BJ (cell line): ENCODE measurements at regions not wholly inside any gene's neighbourhood (a gene's known extent, or its start where the extent isn't known, plus 50 kb on each side); places are given as distances from the start of the nearest gene placed in this dataset.

Experiments
- CTCF ChIA-PET: fragments of 350-600 bp; formaldehyde crosslinking; extraction: SDS; loops from one replicate; lab custom pipeline; 2021; ENCODE audit warnings: antibody characterized with exemption, inconsistent platforms; lab: Yijun Ruan, JAX
- POLR2A ChIA-PET: fragments of 300-600 bp; sonication (Branson Sonifier 250); formaldehyde crosslinking; extraction: SDS; loops from one replicate; lab custom pipeline; 2021; ENCODE audit warnings: antibody characterized with exemption; lab: Charles Lee
- DNase-seq: peaks from one replicate; pipeline ENCODE4 v3.0.0-alpha.2; 2011; ENCODE audit warnings: low read depth
- H3K27me3 ChIP-seq: 2 replicates; pipeline ENCODE4 v1.6.0; 2011; ENCODE audit warnings: low read length; ENCODE audit not compliant: control insufficient read depth, insufficient read depth
- H3K36me3 ChIP-seq: 2 replicates; pipeline ENCODE4 v1.5.1; 2011; ENCODE audit warnings: low read length; ENCODE audit not compliant: control insufficient read depth, insufficient read depth
- H3K4me3 ChIP-seq: 2 replicates; pipeline ENCODE4 v1.5.1; 2011; ENCODE audit warnings: low read depth, mild to moderate bottlenecking, control low read depth, low read length
- TF ChIP-seq, protein P1 (sequence below): IDR thresholded peaks from 2 replicates; pipeline ENCODE4 v1.5.1; 2011; ENCODE audit warnings: low read depth, mild to moderate bottlenecking, control low read depth, inconsistent platforms, low read length, moderate library complexity; ENCODE audit not compliant: insufficient read depth

- Histone ChIP-seq H3K27me3 (no peaks in the 10 kb centered on the region), H3K4me3 (no peak overlapping the region), H3K36me3 (no peaks in the 10 kb centered on the region)
- ChIA-PET POLR2A (no interaction called here), CTCF (no interaction called here)
- TF ChIP-seq, protein P1, sequence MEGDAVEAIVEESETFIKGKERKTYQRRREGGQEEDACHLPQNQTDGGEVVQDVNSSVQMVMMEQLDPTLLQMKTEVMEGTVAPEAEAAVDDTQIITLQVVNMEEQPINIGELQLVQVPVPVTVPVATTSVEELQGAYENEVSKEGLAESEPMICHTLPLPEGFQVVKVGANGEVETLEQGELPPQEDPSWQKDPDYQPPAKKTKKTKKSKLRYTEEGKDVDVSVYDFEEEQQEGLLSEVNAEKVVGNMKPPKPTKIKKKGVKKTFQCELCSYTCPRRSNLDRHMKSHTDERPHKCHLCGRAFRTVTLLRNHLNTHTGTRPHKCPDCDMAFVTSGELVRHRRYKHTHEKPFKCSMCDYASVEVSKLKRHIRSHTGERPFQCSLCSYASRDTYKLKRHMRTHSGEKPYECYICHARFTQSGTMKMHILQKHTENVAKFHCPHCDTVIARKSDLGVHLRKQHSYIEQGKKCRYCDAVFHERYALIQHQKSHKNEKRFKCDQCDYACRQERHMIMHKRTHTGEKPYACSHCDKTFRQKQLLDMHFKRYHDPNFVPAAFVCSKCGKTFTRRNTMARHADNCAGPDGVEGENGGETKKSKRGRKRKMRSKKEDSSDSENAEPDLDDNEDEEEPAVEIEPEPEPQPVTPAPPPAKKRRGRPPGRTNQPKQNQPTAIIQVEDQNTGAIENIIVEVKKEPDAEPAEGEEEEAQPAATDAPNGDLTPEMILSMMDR, result no peak
- DNase-seq, result no peak
Measured at GRCh38 chr15:97761110-97761509, 199.4 kb upstream of the ARRDC4 start.

DNA sequence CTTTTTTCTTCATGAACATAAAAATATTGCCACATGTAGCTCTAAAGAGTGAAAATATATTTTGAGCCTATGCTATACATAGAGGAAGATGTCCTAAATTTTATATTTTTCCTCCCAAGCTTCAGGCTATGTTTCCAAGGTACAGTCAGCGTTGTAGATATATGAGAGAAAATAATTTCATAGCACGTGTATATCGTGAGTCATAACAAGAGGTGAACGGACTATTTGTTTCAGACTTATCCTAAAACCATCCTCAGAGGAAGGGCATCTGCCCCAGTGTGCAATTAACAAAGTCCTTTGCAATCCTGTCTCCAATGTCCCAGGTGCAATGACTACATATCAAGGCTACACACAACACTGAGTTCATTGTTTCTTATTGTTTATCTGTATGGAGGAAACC lies 177.3 kb upstream of the ARRDC4 start:
- POLR2A ChIA-PET, result no interaction called here
- Histone ChIP-seq H3K36me3 (no peaks in the 10 kb centered on the region), H3K4me3 (no peak overlapping the region), H3K27me3 (no peaks in the 10 kb centered on the region)
- CTCF ChIA-PET, result interaction anchor here (1.0 kb wide), 1 partner anchor 394 kb away, joined by 3 read pairs; no protein-coding TSS in a partner anchor
- DNase-seq, result no peak
- TF ChIP-seq, protein P1, result no peak

- POLR2A ChIA-PET, result no interaction called here
Measured at GRCh38 chr15:97786741-97787140, 173.8 kb upstream of the ARRDC4 start.

DNA sequence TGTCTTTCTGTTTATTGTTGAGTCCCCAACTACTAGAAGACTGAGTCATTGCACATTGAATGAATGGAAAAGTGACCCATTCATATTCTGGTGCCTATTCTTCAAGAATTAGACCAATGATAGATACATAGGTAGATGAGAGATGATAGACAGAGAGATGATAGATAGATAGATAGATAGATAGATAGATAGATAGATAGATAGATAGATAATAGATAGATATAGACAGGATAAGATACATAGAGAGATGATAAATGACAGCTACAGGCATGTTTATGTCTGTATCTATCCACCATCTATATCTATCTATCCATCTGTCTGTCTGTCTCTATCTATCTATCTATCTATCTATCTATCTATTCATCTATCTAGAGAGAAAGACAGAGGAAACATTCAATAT lies 170.3 kb upstream of the ARRDC4 start:
- Histone ChIP-seq H3K4me3 (no peak overlapping the region), H3K36me3 (no peaks in the 10 kb centered on the region), H3K27me3 (no peaks in the 10 kb centered on the region)
- no peak for DNase-seq
- ChIA-PET POLR2A (no interaction called here), CTCF (no interaction called here)
- TF ChIP-seq, protein P1, result no peak

More at GRCh38 chr15:97786741-97787140, 173.8 kb upstream of the ARRDC4 start:
- CTCF ChIA-PET, result no interaction called here
- Histone ChIP-seq H3K4me3 (no peak overlapping the region), H3K27me3 (no peaks in the 10 kb centered on the region), H3K36me3 (no peaks in the 10 kb centered on the region)
- TF ChIP-seq, protein P1, result no peak
- DNase-seq, result no peak

DNA sequence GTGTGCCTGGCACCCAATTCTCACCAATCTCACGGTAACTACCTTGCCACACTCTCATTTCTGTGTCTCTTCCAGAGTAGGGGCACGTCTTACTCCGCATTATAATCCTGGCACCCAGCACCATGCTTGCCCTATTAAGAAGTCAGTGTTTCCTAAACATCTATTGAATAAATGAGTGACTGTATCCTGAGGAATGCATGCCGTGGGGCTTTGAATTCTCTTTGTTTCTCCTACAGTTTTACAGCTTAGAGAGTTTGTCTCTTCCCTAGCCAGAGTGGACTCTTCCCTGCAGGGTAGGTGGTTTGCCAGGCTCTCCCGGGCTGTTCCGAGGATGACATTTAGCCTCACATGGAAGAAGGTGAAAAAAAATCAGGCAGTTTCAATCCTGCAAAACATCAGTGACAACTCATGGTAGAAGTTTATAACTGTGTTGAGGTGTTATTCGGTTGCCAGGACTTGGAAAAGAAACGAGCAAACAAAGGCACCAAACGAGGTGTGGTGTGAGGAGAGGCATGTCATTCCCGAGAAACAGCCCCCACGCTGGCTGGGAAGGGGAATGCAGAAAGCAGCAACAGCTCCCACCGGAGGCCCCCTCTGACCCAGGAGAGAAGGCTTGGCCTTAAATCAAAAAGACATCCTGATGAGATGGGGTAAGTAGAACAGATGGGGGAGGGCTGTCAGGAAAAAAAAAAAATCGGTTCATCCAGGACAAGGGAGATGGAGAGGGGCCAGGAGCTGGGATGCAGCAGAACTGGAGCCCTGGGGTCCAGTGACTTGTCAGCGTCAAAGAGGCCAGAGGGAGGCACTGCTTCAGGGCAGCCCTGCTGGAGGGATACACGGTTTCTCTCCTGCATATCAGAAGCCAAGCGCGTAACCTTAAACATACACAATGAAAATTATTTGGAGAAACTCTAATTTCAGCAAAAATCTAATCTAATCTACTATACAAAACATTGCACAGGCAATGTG lies 168.4 kb upstream of the ARRDC4 start:
- TF ChIP-seq, protein P1, result no peak
- ChIA-PET CTCF (interaction anchor here (0.5 kb wide), 1 partner anchor 773 kb away, joined by 3 read pairs; no protein-coding TSS in a partner anchor), POLR2A (no interaction called here)
- Histone ChIP-seq H3K27me3 (no peaks in the 10 kb centered on the region), H3K36me3 (no peaks in the 10 kb centered on the region), H3K4me3 (no peak overlapping the region)
- no peak for DNase-seq
